GM18870 (cell line): ENCODE measurements at regions not wholly inside any gene's neighbourhood (a gene's known extent, or its start where the extent isn't known, plus 50 kb on each side); places are given as distances from the start of the nearest gene placed in this dataset.
"Not testable (repeated sequence)": the region's sequence is repeated elsewhere in the genome, so short reads cannot be mapped to it uniquely, and the experiment has no call there.

Experiments
- ATAC-seq: cut with Tn5 transposase; IDR thresholded peaks from one replicate; pipeline ENCODE4 v1.9.1; 2021; ENCODE audit warnings: moderate library complexity; ENCODE audit not compliant: unreplicated experiment

DNA sequence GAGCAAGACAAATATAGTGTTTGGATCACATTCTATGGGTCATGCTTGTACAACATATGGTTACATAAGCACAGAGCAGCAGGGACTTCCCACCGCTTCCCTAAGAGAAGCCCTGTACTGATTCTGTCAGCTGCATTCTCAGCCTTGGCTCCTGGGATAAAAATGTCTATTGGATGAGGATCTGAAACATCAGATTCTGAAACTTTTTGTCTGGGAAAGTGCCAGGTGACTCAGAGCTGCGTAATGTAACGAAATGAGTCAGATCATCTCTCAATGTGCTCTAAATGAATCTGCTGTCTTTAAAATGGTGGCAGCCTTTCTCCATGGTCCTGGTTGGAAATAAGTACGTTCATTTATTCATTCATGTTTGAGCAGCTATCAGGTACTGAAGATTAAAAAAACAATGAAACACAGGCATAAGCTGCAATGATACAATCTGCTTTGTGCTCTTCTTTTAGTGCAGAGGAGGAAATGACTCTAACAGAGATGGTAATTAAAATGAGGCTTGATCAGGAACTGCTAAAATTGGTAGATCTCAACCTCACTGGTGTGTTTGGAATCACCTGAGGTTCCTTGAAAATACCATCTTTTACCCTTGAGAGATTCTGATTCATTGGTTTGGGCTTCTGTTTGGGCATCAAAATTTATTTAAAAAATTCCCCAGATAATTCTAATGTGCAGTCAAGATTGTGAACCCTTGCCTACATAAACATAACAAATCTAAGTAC is 99.1 kb upstream of the NAP1L1 start:
- ATAC-seq = peak; percentile 94

DNA sequence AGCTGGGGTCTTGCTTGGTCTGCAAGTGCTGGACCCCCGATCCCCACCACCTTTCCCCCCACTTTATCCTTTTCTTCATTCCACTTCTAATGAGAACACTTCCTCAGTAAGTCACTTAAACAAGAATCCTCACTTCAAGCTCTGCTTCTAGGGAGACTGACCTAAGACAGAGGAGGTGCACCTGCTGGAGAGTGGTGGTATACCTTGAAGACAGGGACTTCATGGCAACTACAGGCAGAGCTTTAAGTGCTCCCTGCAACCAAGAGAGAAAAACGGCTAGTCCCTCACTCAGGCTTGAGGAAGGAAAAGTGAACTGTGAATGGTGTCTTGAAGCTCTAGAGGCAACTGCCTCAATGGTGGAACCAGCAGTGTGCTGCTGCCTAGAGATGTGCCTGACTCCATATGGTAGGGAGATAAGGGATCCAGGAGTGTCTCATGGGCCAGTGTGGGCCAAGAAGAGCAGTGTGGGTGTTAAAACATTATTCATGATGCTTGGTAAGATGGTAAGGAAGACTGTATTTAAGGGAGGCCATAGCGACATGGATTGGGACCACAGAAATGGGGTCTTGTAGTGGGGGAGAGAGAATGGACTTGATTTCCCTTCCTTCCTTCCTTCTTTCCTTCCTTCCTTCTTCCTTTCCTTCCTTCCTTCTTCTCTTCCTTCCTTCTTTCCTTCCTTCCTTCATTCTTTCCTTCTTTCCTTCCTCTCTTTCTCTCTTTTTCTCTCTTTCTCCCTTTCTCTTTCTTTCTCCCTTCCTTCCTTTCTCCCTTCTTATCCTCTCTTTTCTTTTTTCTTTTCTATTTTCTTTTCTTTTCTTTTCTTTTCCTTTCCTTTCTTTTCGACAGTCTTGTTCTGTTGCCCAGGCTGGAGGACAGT is 96.2 kb upstream of the NAP1L1 start:
- no peak for ATAC-seq

DNA sequence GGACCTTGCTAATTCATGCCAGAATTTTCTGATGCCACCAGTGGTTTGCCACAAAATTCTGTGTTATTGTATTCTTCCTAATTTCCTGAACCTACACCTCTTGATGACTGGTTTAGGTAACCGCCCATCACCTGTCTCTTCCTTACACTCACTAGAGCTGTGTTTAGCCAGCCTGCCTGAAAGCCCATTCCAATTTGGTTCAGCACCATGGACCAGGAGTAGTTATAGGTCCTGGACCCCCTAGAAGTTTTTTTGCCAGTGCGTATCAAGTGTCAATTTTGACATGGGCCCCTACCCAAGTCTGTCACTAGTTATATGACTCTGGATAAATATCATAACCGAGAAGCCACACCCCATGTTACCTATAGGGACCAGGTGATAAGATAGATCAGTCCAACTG is 94.0 kb upstream of the NAP1L1 start:
- no peak for ATAC-seq

DNA sequence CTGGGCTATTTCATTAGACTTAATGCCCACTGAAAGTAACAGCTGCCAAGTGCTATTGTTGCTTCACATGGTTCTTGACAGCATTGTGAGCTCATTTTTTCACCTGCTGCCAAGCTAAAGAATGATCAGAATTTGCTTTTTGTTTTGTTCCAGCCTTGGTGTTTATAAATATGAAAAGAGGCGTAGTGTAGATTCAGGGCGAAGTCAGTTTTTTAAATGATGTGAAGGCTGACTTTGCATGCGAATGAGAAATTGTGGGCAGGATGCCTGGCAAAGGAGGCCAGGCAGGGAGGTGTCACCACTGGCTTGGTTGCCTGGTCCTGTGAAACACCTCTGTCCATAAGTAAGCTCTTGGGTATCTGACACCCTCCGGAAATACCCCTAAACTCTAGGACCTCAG is 93.3 kb upstream of the NAP1L1 start:
- no peak for ATAC-seq

DNA sequence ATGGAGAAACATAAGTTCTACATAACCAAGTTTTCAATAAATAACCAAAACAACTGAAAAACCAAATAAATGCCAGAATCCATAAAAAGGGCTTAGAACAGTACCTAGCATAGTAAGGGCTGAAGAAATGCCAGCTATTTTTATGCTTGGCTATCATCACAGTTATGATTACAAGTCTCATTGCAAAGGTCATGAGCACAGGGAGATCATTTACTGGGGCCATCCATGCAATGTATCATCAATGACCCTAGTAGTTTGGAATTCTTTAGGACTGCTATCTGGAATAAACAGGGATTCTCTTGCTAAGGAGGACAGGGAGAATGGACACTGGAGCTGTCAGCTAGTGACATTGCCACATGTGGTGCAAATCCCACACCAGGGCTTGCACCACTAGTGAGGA is 92.5 kb upstream of the NAP1L1 start:
- no peak for ATAC-seq

DNA sequence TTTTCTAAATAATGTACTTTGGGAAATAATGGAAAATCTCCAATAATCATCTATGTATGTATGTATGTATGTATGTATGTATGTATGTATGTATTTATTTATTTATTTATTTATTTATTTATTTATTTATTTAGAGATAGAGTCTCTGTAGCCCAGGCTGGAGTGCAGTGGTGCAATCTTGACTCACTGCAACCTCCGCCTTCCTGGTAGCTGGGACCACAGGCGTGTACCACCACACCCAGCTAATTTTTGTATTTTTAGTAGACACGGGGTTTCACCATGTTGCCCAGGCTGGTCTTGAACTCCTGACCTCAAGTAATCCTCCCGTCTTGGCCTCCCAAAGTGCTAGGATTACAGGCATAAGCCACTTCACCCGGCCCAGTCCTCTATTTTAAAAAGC is 91.5 kb upstream of the NAP1L1 start:
- not testable (repeated sequence) for ATAC-seq

DNA sequence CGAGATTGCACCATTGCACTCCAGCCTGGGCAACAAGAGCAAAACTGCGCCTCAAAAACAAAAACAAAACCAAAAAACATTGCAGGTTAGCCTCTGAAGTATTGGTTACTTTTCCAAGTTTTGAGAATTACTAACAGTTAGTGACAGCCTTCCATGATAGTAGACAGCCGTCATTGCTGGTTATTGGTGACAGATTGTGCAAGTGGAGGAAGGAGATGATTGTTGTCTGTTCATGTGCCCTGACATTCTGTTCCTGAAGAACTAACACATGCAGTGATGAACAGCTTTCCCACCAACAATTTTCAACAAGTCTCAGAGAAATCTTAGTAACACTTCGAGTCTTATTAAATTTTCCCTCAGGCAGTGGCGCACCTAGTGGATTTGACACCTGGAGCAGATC is 89.3 kb upstream of the NAP1L1 start:
- ATAC-seq = no peak

DNA sequence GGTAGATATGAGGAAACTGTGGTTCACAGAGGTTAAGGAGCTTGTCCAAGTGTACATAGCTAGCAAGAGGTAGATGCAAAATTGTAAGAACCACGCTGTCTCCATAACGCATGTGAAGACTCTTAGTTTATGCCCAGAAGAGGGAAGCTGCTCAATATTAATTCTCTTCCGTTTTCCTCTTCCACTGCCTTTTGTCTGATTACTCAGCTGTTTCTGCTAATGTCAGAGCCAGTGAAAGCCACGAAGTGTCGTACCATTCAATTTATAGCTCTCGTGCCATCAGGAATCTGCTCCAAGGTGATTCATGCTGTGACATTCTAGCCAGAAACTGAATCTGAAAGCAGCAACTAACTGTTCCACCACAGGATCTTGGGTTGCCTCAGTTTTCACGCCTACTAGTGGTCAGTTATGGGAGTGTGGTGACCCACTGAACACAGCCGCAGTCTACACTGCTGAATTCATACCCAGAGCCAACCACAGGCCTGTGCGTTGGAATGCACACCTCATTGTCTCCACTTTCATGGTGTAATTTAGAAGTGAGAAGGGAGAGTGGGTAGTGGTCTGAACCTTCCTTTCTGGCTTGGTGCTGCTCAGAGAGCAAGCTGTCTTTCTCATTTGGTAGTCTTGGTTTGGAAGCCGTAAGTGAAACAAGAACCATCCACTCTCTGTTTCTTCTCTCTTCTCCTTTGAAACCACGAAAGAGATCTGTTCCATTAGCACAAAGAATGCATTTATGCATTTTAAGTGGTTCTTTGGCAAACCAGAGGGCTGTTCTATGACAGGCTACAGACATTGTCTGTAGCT is 74.2 kb upstream of the NAP1L1 start:
- peak; percentile 98 for ATAC-seq

DNA sequence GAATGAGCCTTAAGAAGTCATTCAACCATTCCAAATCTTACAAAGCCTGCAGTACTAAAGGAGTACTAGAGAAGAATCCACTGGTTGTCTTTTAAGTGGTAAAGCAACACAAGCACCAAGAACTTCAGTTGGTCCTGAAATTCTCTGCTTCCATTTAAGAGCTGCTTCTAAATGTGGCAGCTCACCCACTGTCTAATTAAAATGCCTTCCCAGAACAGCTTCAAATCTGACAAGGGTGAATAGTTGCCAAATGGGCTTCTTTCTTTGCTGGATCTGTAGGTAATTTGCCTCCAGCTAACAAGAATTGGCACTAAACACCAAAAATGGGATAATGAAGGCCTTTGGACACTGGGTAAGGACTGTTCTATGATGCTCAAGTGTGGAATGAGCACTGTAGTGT is 72.2 kb upstream of the NAP1L1 start:
- no peak for ATAC-seq

DNA sequence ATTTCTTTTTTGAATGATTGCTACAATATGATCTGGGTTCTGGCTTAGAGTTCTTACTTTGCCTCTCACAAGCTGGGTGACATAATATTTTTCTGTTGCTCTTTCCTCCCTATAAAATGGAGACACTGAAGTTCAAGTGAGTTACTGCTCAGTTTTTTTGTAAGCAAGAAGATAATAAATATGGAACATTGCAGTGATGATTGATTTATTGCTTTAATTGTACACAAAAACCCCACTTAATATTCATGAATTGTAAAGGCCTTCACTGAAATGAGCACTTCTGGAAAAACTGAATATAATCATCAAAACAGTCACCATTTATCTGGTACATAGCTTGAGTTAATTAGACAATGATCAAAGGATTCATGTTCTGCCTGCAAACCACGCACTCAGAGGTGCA is 71.8 kb upstream of the NAP1L1 start:
- ATAC-seq = no peak

DNA sequence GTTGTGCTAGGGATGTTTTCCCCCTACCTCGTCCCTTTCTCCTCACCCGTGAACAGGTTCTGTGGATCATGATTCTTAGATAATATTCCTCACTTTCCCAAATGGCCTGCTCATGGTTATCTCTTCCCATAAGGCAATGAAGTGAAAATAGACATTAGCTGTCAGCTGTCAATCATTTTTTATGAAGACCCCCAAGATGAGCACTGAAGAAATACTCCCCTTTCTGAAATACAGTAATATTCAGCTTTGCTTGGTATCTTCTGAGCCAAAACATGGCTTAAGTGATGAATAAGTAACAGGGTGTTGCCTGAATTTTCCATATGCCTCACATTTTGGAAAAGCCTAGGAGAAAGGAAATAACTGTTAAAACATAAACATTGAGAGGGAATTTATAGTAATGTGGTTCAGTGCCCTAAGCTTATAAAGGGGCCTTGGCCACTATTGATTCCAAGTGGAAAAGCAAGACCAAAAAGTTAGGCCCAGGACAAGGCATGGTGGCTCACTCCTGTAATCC is 70.7 kb upstream of the NAP1L1 start:
- no peak for ATAC-seq

DNA sequence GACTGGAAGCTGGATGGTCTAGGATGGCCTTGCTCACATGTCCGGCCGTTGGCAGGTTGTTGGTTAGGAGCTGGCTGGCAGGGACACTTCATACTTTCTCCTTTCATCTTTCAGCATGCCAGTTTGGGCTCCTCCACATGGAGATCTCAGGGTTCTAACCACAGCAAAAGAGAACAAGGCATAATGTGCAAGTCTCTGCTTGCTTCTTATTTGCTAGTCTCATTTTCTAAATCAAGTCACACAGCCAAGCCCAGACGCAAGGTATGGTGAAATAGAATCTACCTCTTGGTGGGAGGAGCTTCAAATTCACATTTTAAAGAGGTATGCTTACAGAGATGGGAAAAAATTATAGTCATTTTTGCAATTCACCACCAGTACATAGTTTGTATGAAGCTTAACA is 69.1 kb upstream of the NAP1L1 start:
- ATAC-seq = no peak

DNA sequence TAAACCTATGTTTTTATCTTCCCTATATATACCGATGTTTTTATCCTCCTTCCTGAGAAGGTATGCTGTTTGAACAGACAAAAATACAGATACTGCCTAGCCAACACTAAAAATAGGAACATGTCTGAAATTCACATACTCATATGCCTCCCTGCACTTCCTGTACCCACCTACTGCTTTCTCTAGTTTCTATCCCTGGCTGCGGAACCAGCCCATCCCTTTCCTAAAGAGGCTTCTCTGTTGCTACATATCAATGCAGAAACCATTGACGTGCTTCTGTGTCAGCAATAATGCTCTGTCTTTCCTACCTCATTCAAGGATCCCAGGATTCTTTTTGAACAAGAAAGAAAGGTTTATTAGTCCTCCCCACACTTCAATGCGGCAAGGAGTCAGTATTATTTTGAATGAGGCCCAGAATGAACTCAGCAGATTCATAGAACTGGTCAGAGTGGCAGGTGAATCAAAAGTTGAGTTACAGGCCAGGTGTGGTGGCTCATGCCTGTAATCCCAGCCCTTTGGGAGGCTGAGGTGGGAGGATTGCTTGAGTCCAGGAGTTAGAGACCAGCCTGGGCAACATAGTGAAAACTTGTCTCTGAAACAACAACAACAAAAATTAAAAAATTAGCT is 67.8 kb upstream of the NAP1L1 start:
- ATAC-seq = peak; percentile 91

DNA sequence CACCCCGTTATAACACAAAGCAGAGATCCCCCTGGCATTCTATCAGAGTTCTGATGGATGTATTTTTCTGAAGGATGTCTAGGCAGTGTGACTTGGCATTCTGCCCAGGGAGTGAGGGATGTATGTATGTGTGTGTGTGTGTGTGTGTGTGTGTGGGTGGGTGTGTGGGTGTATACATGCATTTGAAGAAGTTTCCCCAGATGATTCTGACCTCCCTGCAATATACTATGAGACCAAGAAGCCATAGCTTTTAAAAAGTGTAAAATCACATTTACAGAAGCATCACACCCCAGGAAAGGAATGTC is 59.7 kb upstream of the NAP1L1 start:
- no peak for ATAC-seq

DNA sequence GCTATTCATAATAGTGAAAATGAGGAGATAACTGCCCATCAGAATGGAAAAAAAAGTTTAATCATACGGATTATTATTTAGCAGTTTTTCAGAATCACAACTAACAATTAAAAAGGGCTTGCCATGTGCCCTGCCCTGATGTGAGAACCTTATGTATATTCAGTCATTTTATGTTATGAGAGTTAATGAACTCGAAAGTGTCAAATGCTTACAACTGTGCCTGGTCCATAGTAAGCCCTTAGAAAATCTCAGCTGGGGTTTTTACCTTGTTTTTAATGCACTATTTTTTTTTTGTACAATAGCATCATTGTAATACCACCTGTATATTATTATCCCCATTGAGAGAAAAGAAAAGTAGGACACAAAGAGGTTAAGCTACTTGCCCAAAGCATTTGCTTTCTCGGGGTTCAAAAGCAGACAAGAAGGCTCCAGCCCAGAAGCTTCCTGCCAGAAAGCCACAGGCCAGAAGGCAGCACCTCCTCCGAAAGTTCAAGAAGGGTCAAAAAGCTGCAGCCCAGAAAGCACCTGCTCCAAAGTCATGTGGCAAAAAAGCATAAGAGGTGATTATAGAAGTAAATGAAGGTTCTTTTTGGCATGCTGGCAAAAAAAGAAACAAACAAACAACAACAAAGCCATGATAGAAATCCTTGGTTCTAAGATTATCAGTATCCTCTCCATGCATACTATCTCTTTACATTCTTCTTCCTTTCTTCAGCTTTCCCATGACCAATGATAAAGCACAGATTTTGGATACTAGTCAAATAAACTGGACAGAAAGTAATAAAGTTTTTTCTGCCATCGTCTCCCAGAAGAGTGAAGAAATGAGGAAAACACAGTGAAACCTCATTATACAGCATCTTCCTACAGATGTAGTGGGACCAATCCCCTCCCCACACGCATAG is 59.1 kb upstream of the NAP1L1 start:
- ATAC-seq = peak; percentile 96

DNA sequence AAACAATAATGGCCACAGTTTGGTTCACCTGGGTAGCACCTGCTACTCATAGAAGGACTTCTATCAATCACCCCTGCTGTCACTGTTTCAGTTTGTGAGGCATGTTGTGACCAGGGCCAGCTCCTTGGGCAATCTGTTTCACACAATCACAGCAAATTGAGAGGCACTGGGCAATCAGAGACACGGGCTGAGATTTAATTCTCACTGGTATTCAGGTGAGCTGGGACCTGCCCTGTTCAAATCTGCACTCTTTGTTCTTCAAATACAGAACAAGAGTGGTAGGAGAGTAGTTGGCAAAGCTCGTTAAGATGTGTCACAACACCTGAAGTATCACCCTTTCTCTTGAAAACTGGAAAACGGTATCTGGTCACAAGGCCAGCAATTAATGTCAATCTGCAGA is 57.8 kb upstream of the NAP1L1 start:
- ATAC-seq = no peak

DNA sequence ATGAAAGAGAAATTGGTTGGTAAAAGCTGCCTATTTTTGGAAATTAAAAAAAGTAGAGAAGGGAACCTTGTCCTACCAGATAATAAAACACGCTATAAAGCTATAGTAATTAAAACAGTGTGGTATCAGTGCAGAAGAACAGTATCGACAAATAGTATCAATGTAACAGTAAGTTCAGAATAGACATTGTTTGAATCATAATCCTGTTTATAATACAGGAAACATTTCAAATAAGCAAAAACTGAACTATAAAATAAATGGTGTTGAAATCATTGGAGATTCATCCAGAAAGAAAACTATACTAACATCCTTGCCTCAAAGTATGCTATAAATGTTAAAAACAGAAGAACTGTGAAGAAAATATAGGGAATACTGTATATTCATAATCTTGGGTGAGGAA is 54.2 kb upstream of the NAP1L1 start:
- ATAC-seq = no peak

DNA sequence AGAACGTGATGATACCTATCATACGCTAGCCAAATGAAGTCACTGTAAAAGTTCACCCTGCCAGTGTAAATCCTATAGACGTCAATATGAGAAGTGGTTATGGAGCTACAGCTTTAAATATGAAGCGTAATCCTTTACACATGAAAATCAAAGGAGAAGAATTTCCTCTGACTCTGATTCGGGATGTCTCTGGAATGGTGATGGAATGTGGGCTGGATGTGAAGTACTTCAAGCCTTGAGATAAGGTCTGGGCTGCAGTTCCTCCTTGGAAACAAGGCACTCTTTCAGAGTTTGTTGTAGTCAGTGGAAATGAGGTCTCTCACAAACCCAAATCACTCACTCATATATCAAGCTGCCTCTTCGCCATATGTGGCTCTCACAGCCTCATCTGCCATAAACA is 53.1 kb upstream of the NAP1L1 start:
- ATAC-seq = no peak

DNA sequence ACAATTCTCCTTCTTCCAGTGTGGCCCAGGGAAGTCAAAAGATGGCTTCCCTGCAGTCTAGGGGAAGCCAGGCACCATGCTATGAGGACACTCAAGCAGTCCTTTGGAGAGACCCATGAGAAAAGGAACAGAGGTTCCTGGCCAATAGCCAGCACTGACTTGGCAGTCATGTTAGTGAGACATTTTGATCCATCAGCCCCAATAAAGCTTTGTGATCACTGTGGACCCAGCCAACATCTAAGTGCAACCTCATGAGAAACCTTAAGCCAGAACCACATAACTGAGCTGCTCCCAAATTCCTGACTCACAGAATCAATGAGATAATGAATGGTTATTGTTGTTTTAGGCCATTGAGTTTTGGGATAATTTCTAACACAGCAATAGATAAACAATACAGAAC is 51.0 kb upstream of the NAP1L1 start:
- no peak for ATAC-seq
